Left ventricle myocardium superior (tissue), 1 donor: ENCODE measurements at regions not wholly inside any gene's neighbourhood (a gene's known extent, or its start where the extent isn't known, plus 50 kb on each side); places are given as distances from the start of the nearest gene placed in this dataset.
"Not testable (repeated sequence)": the region's sequence is repeated elsewhere in the genome, so short reads cannot be mapped to it uniquely, and the experiment has no call there.

Experiments used
- ATAC-seq: fragments of 200-7000 bp; cut with Tn5 transposase; one replicate; pipeline ENCODE4 v1.9.1; 2020; ENCODE audit warnings: mild to moderate bottlenecking, moderate library complexity
- DNase-seq: peaks from one replicate; pipeline ENCODE4 v3.0.0-alpha.2; 2020
- intact Hi-C: fragments of 100-400 bp; cut with micrococcal nuclease; formaldehyde crosslinking; loops from one replicate; pipeline ENCODE4 v1.11.0; 2022
- donor health status: DM: no; HTN: yes; CAD: no; lungs with severe emphysema.

DNA sequence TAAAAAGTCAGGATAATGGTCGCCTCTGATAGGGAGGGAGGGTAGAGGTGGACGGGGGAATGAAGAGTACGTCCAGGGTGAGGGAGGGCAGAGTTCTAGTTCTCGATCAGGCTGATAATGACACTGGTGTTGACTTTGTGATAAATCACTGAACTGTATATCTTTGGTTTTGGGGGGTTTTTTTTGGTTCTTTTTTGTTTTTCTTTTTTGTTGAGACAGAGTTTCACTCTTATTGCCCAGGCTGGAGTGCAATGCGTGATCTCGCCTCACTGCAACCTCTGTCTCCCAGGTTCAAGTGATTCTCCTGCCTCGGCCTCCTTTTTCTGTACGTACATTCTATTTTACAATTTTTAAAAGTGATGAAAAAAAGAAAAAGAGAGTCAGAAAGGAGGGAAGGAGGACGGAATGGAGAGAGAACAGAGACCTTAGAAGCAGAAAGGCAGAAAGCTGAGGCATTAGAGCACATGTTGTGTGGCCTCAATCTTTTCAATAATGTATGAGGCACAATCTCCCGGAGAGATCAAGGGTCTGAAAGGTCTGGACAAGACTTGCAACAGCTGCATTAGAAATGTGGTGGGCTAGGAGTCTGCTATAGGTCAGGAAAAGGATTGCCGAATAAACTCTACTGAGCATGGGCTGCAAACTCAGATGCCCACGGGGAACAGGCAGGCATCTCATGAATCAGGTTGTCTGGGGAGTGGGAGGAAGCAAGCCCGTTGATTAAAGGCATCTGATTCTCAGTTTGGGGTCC is 174.8 kb downstream of the TOMM20 start:
- intact Hi-C loops: no loop called here
- no peak for ATAC-seq
- no peak for DNase-seq

DNA sequence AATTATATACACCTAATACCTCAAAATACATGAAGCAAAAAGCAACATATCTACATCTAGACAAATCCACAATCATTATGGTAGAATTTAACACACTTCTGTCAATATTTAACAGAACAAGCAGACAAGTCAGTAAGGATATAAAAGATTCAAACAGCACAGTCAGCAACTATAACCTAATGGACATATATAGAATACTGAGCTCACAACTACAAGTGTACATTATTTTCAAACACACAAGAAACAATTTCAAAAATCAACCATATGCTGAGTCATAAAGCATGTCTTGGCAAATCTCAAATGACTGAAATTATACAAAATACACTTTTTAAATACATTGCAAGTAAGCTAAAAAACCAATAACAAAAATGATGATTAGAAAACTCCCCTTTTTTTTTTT is 178.0 kb downstream of the TOMM20 start:
- no peak for DNase-seq
- intact Hi-C loops: no loop called here
- ATAC-seq: no peak

DNA sequence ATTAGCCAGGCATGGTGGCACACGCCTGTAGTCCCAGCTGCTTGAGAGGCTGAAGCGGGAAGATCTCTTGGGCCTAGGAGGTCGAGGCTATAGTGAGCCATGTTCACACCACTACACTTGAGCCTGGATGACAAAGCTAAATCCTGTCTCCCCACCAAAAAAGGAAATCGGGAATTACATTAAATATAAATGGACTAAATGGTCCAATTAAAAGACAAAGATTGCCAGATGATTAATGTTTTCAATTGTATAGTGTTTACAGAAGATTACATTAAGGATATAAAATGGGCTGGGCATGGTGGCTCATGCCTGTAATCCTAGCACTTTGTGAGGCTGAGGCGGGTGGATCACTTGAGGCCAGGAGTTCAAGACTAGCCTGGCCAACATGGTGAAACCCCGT is 179.1 kb downstream of the TOMM20 start:
- intact Hi-C loops, ATAC-seq, DNase-seq: not testable (repeated sequence)

DNA sequence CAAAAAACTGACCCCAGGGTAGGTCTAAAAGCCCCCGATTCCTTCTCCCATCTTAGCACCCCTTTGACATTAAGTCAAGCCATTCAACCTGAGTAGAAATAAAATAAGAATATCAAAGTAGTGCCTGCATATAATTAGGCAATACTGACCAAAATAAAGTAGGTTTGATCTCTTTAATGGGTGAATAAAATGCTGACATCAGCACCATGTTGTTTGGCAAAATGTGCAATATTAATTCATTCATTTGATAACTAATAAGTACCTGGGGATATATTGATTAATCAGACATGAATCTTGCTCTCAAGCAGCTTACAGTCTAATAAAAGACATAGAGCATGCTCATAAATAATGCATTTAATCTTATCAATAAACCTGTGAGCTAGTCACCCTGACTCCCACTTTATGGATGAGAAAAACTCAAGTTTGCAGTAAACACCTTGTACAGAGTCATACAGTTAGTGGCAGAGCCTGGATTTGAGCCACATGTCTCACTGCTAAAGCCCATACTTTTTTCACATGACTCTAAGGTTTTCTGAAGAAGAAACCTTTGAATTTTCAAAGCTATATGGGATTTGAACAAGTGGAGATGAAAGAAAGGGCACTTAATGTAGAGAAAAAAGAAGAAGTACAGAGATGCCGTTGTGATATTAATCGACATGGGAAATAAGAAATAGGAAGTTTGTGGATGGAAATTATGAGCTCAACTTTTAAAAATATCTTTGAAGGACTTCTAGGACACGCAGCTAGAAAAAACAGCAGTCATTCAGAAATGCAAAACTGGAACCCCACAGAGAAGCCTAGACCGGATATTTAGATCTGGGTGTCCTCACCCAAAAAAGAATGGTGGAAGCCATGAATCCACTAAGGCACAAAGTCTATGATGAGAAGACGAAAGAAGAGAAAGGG is 183.9 kb downstream of the TOMM20 start:
- no peak for DNase-seq
- ATAC-seq: peak; percentile 52
- intact Hi-C loops: no loop called here

DNA sequence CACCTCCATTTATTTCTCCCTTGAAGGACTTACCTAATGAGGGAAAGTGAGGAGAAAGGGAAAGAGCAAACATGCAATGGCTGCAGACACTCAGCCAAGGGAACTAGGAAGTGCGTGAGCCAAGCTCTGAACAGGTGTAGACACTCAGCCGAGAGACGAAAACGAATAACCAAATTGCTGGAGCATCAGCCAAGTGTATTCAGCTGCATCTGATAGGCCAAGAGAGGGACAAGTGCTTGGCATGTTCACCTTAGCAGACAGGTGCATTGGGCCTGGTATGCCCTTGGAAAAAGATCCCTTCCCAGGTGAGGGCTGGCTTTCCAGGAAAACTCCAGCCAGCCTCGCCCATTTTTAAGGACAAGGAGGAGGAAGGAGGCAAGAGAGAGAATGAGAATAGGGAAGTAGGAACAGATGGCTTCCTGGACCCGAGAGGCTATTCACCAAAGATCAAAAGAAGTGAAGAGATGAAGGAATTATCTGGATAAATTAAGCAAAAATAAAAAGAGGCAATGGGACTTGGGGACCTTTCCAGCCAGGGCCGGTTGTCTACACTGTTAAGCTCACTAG is 184.7 kb downstream of the TOMM20 start:
- intact Hi-C loops: no loop called here
- ATAC-seq: no peak

GRCh38 chr1:234942879-234943506 is 185.6 kb downstream of the TOMM20 start:
- ATAC-seq (peak; percentile 44), DNase-seq (no peak)
- intact Hi-C loops: no loop called here

More for the DNA sequence above, 184.7 kb downstream of the TOMM20 start:
- no peak for DNase-seq

DNA sequence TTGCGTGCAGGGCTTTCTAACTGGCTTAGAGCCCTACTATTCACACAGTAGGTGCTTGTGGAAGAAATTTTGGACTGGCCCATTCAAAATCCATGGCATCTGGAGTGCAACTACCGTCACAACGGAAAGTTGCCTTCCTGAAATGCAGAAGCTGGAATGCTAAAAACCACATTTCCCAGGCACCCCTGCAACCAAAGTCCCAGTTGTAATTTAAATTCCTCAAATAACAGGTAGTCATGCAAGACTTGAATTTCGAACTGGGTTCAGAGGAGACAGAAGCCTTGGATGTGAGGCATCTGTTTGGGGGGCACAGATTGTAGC is 186.7 kb downstream of the TOMM20 start:
- DNase-seq (no peak), ATAC-seq (no peak)
- intact Hi-C loops: no loop called here

DNA sequence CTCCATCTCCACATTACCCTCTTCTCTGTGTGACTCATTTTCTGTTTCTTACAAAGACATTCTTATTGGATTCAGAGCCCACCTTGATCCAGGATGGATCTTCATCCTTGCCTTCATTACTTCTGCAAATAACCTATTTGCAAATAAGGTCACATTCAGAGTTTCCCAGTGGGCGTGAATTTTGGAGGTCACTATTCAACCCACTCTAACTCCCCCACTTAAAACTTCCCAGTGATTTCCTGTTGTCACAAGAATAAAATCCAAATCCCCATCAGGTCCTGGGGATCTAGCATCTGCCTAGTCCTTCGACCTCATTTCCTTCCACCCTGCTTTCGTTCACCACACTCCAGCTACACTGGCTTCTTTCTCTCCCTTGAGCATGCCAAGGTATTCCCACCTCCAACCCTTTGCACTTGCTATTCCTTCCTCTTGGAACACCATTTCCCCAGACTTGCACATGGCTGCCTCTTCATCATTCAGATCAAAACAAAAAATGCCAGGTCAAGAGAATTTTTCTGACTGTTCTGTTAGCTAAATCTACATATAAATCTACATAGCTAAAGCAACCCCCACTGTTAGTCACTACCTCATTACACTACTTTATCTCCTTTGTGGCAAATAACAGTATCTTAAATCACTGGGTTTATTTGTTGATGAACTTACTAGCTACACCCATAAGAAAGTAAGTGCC is 187.2 kb downstream of the TOMM20 start:
- intact Hi-C loops: no loop called here
- no peak for ATAC-seq
- no peak for DNase-seq

- ATAC-seq: no peak
- no peak for DNase-seq
- intact Hi-C loops: no loop called here
Observed at GRCh38 chr1:234940841-234941240, 187.8 kb downstream of the TOMM20 start.

DNA sequence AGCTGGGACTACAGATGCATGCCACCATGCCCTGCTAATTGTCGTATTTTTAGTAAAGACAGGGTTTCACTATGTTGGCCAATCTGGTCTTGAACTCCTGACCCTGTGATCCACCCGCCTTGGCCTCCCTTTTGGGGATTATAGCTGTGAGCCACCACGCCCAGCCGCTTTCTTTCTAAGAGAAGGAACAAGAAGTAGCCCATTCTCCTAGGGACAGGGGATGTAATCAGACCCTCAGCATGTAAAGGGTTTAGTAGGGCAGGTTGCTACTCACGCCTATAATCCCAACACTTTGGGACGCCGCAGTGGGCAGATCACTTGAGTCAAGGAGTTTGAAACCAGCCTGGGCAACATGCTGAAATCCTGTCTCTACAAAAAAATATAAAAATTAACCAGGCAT is 189.7 kb downstream of the TOMM20 start:
- DNase-seq (no peak), ATAC-seq (no peak)
- intact Hi-C loops: no loop called here

GRCh38 chr1:234938135-234938534 is 190.5 kb downstream of the TOMM20 start:
- intact Hi-C loops: no loop called here
- no peak for ATAC-seq

GRCh38 chr1:234936612-234937389 is 191.8 kb downstream of the TOMM20 start:
- DNase-seq (no peak), ATAC-seq (no peak)
- intact Hi-C loops: no loop called here

More at GRCh38 chr1:234938135-234938534, 190.5 kb downstream of the TOMM20 start:
- no peak for DNase-seq

- no peak for ATAC-seq
- DNase-seq: no peak
- intact Hi-C loops: no loop called here
Observed at GRCh38 chr1:234934611-234935033, 194.0 kb downstream of the TOMM20 start.

- peak; percentile 75 for DNase-seq
- intact Hi-C loops: no loop called here
- ATAC-seq: peak; percentile 76
Observed at GRCh38 chr1:234933475-234933874, 195.2 kb downstream of the TOMM20 start.

DNA sequence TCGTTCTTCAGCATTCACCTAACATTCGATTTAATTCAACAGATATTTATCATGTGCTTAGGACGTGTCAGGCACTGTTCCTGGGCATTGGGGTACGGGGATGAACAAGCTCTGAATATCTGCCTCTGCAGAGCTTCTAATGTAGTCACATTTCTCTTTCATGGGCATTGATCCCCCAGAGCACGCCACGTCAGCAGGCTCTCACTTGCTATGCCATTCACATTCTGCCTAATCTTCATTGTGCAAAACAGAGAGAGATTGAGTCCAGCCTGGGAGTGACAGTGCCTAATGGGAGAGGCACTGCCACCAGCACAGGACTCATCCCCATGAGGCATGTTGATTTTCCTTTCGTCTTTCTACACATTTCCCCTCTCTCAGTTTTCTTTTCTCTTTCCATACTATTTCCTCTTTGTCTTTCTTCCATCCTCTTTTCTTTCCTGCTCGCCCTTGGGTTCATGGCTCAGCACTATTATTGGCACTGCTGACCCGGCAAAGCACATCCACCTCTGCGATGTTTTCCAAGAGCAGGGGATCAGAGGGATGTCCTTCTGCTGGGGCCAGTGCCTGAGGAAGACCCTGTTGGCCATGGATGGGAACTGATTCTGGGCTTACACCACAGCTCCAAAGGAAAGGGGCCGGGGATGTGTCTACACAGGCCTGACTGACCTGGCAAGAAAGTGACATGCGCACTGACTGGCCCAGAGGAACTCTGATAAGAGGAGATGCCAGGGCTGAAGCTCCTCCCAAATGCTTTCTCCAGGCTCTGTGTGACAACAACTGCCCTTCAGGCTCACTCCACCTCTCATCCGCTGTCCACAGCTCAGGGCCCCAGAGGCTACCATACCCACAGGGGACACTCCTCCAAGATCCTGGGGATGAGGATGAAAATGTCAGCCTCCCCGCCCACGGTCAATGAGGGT is 195.9 kb downstream of the TOMM20 start:
- DNase-seq (peak; percentile 60), ATAC-seq (peak; percentile 89)
- intact Hi-C loops: no loop called here

DNA sequence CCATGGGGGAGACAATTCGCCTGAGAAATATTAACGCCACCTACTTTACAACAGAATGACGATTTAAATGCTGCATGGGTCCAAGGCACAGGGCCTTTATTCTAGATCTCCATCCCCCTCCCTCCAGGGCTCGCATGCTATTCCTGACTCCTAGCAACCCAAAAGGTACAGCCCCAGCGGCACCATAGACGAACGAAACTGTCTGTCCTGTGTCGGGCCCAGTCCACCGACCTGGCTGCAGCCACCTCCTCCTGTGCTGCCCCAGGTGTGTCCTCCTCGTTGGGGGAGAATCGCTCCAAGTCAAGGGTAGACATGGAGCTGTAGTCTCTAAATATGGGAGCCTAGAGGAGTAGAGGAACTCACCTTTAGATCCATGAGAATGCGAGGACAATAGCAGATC is 196.5 kb downstream of the TOMM20 start:
- DNase-seq (no peak), ATAC-seq (no peak)
- intact Hi-C loops: no loop called here

GRCh38 chr1:234931404-234931973 is 197.1 kb downstream of the TOMM20 start:
- intact Hi-C loops: no loop called here
- no peak for ATAC-seq
- no peak for DNase-seq
